WTC11 (cell line): ENCODE measurements at regions not wholly inside any gene's neighbourhood (a gene's known extent, or its start where the extent isn't known, plus 50 kb on each side); places are given as distances from the start of the nearest gene placed in this dataset.

Source experiments
- ATAC-seq: fragments of 200-7000 bp; cut with Tn5 transposase; 2 replicates; pipeline ENCODE4 v1.10.0; 2021; ENCODE audit warnings: mild to moderate bottlenecking, moderate library complexity
- CTCF ChIA-PET: fragments of 300-600 bp; sonication (Branson Sonifier 250); formaldehyde crosslinking; loops from one replicate; lab custom pipeline; 2021; ENCODE audit warnings: antibody characterized with exemption; lab: Charles Lee
- POLR2A ChIA-PET: fragments of 350-600 bp; sonication (Branson Sonifier 250); formaldehyde crosslinking; loops from one replicate; lab custom pipeline; 2021; ENCODE audit warnings: antibody characterized with exemption; lab: Charles Lee
- DNase-seq: peaks from one replicate; pipeline ENCODE4 v3.0.0; 2021; ENCODE audit warnings: low spot score
- H3K27ac Mint-ChIP-seq: 2 replicates; pipeline ENCODE4 v1.8.0; 2021; ENCODE audit warnings: mixed read lengths
- H3K27me3 Mint-ChIP-seq: 2 replicates; pipeline ENCODE4 v1.8.0; 2021; ENCODE audit warnings: low read depth, mild to moderate bottlenecking, moderate library complexity, mixed read lengths
- H3K36me3 Mint-ChIP-seq: 2 replicates; pipeline ENCODE4 v1.8.0; 2021; ENCODE audit warnings: mixed read lengths
- H3K4me1 Mint-ChIP-seq: 2 replicates; pipeline ENCODE4 v1.8.0; 2022; ENCODE audit warnings: mixed read lengths
- H3K4me3 Mint-ChIP-seq: 2 replicates; pipeline ENCODE4 v1.8.0; 2021; ENCODE audit warnings: mild to moderate bottlenecking, moderate library complexity, mixed read lengths
- H3K9me3 Mint-ChIP-seq: 2 replicates; pipeline ENCODE4 v1.8.0; 2021; ENCODE audit warnings: mixed read lengths
- ATF1 ChIP-seq: sonication (generic); formaldehyde crosslinking; IDR thresholded peaks from 2 replicates; pipeline ENCODE4 v1.8.1; 2023; ENCODE audit warnings: mild to moderate bottlenecking, moderate library complexity, missing genetic modification reagents
- ATF3 ChIP-seq: sonication (generic); formaldehyde crosslinking; conservative IDR thresholded peaks from 2 replicates; pipeline ENCODE4 v1.8.1; 2022; ENCODE audit warnings: mild to moderate bottlenecking, missing genetic modification reagents
- CTCF ChIP-seq: fragments of 200-600 bp; IDR thresholded peaks from 2 replicates; pipeline ENCODE4 v1.8.0; 2022; ENCODE audit warnings: antibody characterized with exemption
- ESRRA ChIP-seq: sonication (generic); formaldehyde crosslinking; IDR thresholded peaks from 2 replicates; pipeline ENCODE4 v1.8.1; 2022; ENCODE audit warnings: mild to moderate bottlenecking, missing genetic modification reagents, borderline replicate concordance
- ETV6 ChIP-seq: sonication (generic); formaldehyde crosslinking; IDR thresholded peaks from 2 replicates; pipeline ENCODE4 v1.8.1; 2022; ENCODE audit warnings: mild to moderate bottlenecking, missing genetic modification reagents
- GABPB1 ChIP-seq: sonication (generic); formaldehyde crosslinking; IDR thresholded peaks from 2 replicates; pipeline ENCODE4 v1.8.1; 2023; ENCODE audit warnings: mild to moderate bottlenecking, missing genetic modification reagents
- HMGXB4 ChIP-seq: sonication (generic); formaldehyde crosslinking; IDR thresholded peaks from 2 replicates; pipeline ENCODE4 v1.8.1; 2023; ENCODE audit warnings: mild to moderate bottlenecking, moderate library complexity, missing genetic modification reagents
- IRF1 ChIP-seq: sonication (generic); formaldehyde crosslinking; IDR thresholded peaks from 2 replicates; pipeline ENCODE4 v1.8.0; 2023; ENCODE audit warnings: missing genetic modification reagents
- NFATC4 ChIP-seq: fragments of 250-450 bp; sonication (Bioruptor Pico); IDR thresholded peaks from 2 replicates; pipeline ENCODE4 v1.9.0; 2021; ENCODE audit warnings: mild to moderate bottlenecking
- NFE2L1 ChIP-seq: sonication (generic); formaldehyde crosslinking; IDR thresholded peaks from 2 replicates; pipeline ENCODE4 v1.8.1; 2023; ENCODE audit warnings: missing genetic modification reagents
- NR2C2 ChIP-seq: sonication (generic); formaldehyde crosslinking; IDR thresholded peaks from 2 replicates; pipeline ENCODE4 v1.8.0; 2022; ENCODE audit warnings: mild to moderate bottlenecking, missing genetic modification reagents
- SOX15 ChIP-seq: fragments of 250-450 bp; sonication (Bioruptor Pico); IDR thresholded peaks from 2 replicates; pipeline ENCODE4 v1.9.0; 2021; ENCODE audit warnings: mild to moderate bottlenecking
- ZBTB43 ChIP-seq: sonication (generic); formaldehyde crosslinking; IDR thresholded peaks from 2 replicates; pipeline ENCODE4 v1.8.1; 2023; ENCODE audit warnings: mild to moderate bottlenecking, missing genetic modification reagents
- ZMAT4 ChIP-seq: fragments of 250-450 bp; sonication (Bioruptor Pico); IDR thresholded peaks from 2 replicates; pipeline ENCODE4 v1.9.0; 2021; ENCODE audit warnings: mild to moderate bottlenecking
- ZNF317 ChIP-seq: sonication (generic); formaldehyde crosslinking; IDR thresholded peaks from 2 replicates; pipeline ENCODE4 v1.8.1; 2023; ENCODE audit warnings: low read depth, mild to moderate bottlenecking, moderate library complexity, missing genetic modification reagents, borderline replicate concordance
- ZNF671 ChIP-seq: fragments of 250-450 bp; sonication (Bioruptor Pico); IDR thresholded peaks from 2 replicates; pipeline ENCODE4 v1.8.0; 2021; ENCODE audit warnings: mild to moderate bottlenecking
- TF ChIP-seq, protein P1 (sequence below): sonication (generic); formaldehyde crosslinking; IDR thresholded peaks from 2 replicates; pipeline ENCODE4 v1.8.1; 2022; ENCODE audit warnings: mild to moderate bottlenecking, missing genetic modification reagents, moderate library complexity, borderline replicate concordance
- TF ChIP-seq, protein P2 (sequence below): sonication (generic); formaldehyde crosslinking; IDR thresholded peaks from 2 replicates; pipeline ENCODE4 v1.8.1; 2022; ENCODE audit warnings: low read depth, mild to moderate bottlenecking, moderate library complexity, missing genetic modification reagents, borderline replicate concordance
- TF ChIP-seq, protein P3 (sequence below): sonication (generic); formaldehyde crosslinking; IDR thresholded peaks from 2 replicates; pipeline ENCODE4 v1.8.1; 2023; ENCODE audit warnings: mild to moderate bottlenecking, missing genetic modification reagents, moderate library complexity
- TF ChIP-seq, protein P4 (sequence below): fragments of 250-450 bp; sonication (Bioruptor Pico); conservative IDR thresholded peaks from 2 replicates; pipeline ENCODE4 v1.9.0; 2021; ENCODE audit warnings: mild to moderate bottlenecking
- TF ChIP-seq, protein P5 (sequence below): sonication (generic); formaldehyde crosslinking; IDR thresholded peaks from 2 replicates; pipeline ENCODE4 v1.8.1; 2023; ENCODE audit warnings: mild to moderate bottlenecking, missing genetic modification reagents

GRCh38 chr7:106451171-106451570, 166.4 kb upstream of the NAMPT start:
- ATAC-seq = no peak
- Mint-ChIP-seq H3K4me1 (no peaks in the 10 kb centered on the region), H3K9me3 (peaks cover 70% of the 10 kb centered on the region), H3K27me3 (peaks cover 5% of the 10 kb centered on the region; the same call in 1 of the 2 replicates), H3K27ac (no peak overlapping the region), H3K36me3 (peaks cover 49% of the 10 kb centered on the region), H3K4me3 (no peak overlapping the region)
- DNase-seq = no peak
- POLR2A ChIA-PET = no interaction called here
- CTCF ChIA-PET = no interaction called here
- TF ChIP-seq ZMAT4 (CRISPR knock-in tag) = no peak
- TF ChIP-seq NR2C2 (CRISPR knock-in tag) = no peak
- TF ChIP-seq ZBTB43 = no peak
- TF ChIP-seq, protein P1, sequence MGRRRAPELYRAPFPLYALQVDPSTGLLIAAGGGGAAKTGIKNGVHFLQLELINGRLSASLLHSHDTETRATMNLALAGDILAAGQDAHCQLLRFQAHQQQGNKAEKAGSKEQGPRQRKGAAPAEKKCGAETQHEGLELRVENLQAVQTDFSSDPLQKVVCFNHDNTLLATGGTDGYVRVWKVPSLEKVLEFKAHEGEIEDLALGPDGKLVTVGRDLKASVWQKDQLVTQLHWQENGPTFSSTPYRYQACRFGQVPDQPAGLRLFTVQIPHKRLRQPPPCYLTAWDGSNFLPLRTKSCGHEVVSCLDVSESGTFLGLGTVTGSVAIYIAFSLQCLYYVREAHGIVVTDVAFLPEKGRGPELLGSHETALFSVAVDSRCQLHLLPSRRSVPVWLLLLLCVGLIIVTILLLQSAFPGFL (CRISPR knock-in tag) = no peak
- TF ChIP-seq GABPB1 (CRISPR knock-in tag) = no peak
- no peak for TF ChIP-seq IRF1 (CRISPR knock-in tag)
- no peak for TF ChIP-seq ZNF671
- TF ChIP-seq NFATC4 (CRISPR knock-in tag) = no peak
- TF ChIP-seq ZNF317 (CRISPR knock-in tag) = no peak
- TF ChIP-seq ESRRA (CRISPR knock-in tag) = no peak
- TF ChIP-seq NFE2L1 (CRISPR knock-in tag) = no peak
- no peak for TF ChIP-seq CTCF
- TF ChIP-seq, protein P2, sequence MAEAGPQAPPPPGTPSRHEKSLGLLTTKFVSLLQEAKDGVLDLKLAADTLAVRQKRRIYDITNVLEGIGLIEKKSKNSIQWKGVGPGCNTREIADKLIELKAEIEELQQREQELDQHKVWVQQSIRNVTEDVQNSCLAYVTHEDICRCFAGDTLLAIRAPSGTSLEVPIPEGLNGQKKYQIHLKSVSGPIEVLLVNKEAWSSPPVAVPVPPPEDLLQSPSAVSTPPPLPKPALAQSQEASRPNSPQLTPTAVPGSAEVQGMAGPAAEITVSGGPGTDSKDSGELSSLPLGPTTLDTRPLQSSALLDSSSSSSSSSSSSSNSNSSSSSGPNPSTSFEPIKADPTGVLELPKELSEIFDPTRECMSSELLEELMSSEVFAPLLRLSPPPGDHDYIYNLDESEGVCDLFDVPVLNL (CRISPR knock-in tag) = no peak
- TF ChIP-seq ETV6 (CRISPR knock-in tag) = no peak
- TF ChIP-seq, protein P3, sequence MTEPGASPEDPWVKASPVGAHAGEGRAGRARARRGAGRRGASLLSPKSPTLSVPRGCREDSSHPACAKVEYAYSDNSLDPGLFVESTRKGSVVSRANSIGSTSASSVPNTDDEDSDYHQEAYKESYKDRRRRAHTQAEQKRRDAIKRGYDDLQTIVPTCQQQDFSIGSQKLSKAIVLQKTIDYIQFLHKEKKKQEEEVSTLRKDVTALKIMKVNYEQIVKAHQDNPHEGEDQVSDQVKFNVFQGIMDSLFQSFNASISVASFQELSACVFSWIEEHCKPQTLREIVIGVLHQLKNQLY = no peak

- no peak for ATAC-seq
- Mint-ChIP-seq H3K27me3 (peaks cover 5% of the 10 kb centered on the region; the same call in 1 of the 2 replicates), H3K4me1 (no peaks in the 10 kb centered on the region), H3K9me3 (peaks cover 69% of the 10 kb centered on the region), H3K36me3 (peaks cover 45% of the 10 kb centered on the region), H3K4me3 (no peak overlapping the region), H3K27ac (no peak overlapping the region)
- ChIA-PET POLR2A (no interaction called here), CTCF (no interaction called here)
- DNase-seq = no peak
- TF ChIP-seq ATF1 (CRISPR knock-in tag) (no peak), SOX15 (CRISPR knock-in tag) (no peak), ATF3 (no peak), IRF1 (CRISPR knock-in tag) (no peak), HMGXB4 (CRISPR knock-in tag) (no peak)
- TF ChIP-seq, protein P4, sequence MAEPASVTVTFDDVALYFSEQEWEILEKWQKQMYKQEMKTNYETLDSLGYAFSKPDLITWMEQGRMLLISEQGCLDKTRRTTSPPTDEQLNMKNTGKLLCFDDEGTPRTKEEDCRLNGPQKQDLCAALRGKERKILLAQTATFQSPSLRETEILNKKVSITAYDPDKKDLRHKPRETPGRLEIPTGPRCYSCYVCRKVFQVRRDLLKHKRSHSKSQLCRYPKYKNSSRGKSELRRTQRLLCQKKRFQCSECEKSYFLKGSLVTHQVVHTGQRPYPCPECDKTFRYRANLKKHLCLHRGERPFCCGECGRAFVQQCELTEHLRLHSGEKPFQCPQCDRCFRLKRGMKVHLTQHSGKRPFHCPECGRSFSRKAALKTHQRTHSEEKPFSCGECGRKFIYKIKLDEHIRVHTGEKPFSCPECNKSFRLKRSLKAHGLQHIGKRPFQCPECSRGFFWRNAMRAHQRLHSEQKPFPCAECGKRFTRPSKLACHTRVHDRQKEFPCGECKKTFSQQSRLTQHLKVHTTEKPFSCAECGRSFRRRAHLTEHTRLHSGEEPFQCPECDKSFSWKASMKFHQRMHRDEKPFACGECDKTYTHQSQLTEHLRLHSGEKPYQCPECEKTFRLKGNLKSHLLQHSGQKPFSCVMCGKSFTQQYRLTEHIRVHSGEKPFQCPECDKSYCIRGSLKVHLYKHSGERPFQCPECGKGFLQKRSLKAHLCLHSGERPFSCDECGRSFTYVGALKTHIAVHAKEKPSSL = no peak
- TF ChIP-seq, protein P5, sequence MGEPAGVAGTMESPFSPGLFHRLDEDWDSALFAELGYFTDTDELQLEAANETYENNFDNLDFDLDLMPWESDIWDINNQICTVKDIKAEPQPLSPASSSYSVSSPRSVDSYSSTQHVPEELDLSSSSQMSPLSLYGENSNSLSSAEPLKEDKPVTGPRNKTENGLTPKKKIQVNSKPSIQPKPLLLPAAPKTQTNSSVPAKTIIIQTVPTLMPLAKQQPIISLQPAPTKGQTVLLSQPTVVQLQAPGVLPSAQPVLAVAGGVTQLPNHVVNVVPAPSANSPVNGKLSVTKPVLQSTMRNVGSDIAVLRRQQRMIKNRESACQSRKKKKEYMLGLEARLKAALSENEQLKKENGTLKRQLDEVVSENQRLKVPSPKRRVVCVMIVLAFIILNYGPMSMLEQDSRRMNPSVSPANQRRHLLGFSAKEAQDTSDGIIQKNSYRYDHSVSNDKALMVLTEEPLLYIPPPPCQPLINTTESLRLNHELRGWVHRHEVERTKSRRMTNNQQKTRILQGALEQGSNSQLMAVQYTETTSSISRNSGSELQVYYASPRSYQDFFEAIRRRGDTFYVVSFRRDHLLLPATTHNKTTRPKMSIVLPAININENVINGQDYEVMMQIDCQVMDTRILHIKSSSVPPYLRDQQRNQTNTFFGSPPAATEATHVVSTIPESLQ (CRISPR knock-in tag) = no peak
Measured at GRCh38 chr7:106450716-106451115, 165.9 kb upstream of the NAMPT start.
